GM20000 (cell line): ENCODE measurements at regions not wholly inside any gene's neighbourhood (a gene's known extent, or its start where the extent isn't known, plus 50 kb on each side); places are given as distances from the start of the nearest gene placed in this dataset.

Source experiments
- DNase-seq: peaks from one replicate; pipeline ENCODE4 v3.0.0; 2012; ENCODE audit warnings: low spot score
- CTCF ChIP-seq: IDR thresholded peaks from 2 replicates; pipeline ENCODE4 v1.5.1; 2012; ENCODE audit warnings: mild to moderate bottlenecking, control low read depth; ENCODE audit errors: extremely low read depth, missing control alignments

- DNase-seq, result no peak
- TF ChIP-seq CTCF, result no peak
Measured at GRCh38 chr5:124480022-124480421, 266.4 kb downstream of the ZNF608 start.

- no peak for TF ChIP-seq CTCF
- DNase-seq, result no peak
Measured at GRCh38 chr5:124478264-124478663, 268.2 kb downstream of the ZNF608 start.

- DNase-seq, result no peak
- TF ChIP-seq CTCF, result no peak
Measured at GRCh38 chr5:124477577-124477976, 268.9 kb downstream of the ZNF608 start.

GRCh38 chr5:124477062-124477461 lies 269.4 kb downstream of the ZNF608 start:
- TF ChIP-seq CTCF, result no peak
- DNase-seq, result no peak

GRCh38 chr5:124474528-124475215 lies 271.8 kb downstream of the ZNF608 start:
- DNase-seq, result no peak
- TF ChIP-seq CTCF, result no peak

- no peak for TF ChIP-seq CTCF
- no peak for DNase-seq
Measured at GRCh38 chr5:124468671-124469411, 277.6 kb downstream of the ZNF608 start.

GRCh38 chr5:124467745-124468144 lies 278.7 kb downstream of the ZNF608 start:
- no peak for DNase-seq
- TF ChIP-seq CTCF, result no peak
